NCI-H1092 treated with DMSO at 0.1 percent for 48 hours (cell line): ENCODE measurements at regions not wholly inside any gene's neighbourhood (a gene's known extent, or its start where the extent isn't known, plus 50 kb on each side); places are given as distances from the start of the nearest gene placed in this dataset.
"Not testable (repeated sequence)": the region's sequence is repeated elsewhere in the genome, so short reads cannot be mapped to it uniquely, and the experiment has no call there.

Experiments
- DNase-seq: peaks from one replicate; lab custom pipeline; 2025; lab: John Stamatoyannopoulos, UW

GRCh38 chr1:30569384-30569783 lies 154.0 kb downstream of the MATN1 start:
- DNase-seq, result no peak

GRCh38 chr1:30562559-30562958 lies 160.8 kb downstream of the MATN1 start:
- DNase-seq, result no peak

DNA sequence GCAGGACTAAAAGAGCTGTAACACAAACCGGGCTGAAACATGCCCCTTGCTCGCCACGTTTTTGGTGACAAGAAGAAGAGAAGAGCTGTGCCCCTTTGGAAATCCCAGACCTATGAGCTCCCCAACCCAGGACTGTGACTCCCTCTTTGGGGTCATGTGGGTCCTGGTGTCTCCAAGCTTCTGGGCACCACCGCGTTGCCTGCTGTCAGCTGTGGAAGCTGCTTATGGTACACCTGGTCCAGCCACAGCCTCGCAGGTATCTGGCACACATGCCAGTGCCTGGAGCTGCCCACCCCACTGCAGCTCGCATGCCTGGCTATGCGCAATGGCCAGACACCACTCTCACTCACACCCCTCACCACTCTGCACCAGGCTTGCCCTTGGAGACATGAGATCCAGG lies 171.8 kb downstream of the MATN1 start:
- no peak for DNase-seq

DNA sequence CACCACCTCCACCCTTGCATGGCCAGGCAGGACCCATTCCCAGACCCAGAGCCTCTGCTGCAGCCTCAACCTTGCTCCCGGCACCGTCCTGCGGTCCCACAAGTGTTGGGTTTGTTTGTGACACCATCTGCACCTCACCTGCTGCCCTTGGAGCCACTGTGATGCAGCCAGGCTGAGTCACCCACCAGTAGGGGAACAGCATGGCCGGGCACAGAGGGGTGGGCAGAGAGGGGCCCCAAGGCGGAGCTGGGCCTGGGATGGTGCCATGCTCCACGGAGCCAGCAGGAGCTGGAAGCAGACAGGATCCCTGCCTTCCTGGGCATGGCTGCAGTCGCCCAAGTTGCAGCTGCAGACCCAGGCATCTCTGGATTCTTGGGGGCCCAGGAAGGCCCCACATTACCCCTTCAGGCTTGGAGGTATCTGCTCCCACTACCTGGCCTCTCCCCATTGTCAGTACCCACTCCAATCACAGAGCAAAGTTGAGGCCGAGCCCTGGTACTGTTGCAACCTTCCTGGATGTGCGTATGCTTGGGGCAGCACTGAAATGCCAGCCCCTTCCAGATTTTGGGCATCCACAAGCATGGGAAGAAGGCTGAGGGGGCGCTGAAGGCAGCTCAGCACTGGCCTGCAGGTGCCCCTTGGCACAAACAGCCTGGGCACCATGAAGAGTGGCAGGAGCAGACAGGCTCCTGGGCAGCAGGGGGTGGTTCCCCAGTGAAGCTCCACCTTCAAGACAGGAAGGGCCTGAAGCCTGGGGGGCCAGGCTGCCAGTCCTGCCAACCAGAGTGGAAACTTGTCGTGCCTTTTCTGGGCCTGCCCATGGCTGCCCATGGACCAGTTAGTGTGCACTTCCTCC lies 172.8 kb downstream of the MATN1 start:
- DNase-seq, result no peak

GRCh38 chr1:30549872-30550271 lies 173.5 kb downstream of the MATN1 start:
- DNase-seq, result not testable (repeated sequence)

GRCh38 chr1:30548294-30548693 lies 175.1 kb downstream of the MATN1 start:
- DNase-seq, result no peak

- DNase-seq, result not testable (repeated sequence)
These were observed 176.1 kb downstream of the MATN1 start for GRCh38 chr1:30547326-30547725.

DNA sequence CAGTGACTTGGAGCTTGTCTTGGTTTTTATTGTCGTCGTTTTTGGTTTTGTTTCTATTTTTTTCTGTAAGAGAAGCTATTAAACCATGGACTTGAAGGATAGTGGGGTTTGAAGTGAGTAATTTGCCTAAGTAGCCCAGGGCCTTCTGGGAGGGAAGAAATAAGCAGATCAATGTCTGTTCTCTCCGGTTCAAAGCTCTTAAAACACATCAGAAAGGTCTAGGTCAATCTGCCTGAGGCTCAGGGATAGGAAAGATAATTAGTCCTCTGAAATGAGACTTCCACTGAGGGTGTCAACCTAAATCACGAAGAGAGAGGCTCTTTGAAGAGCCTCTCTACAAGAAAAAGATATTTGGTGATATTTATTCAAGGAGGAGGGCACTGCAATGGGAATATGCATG lies 178.0 kb downstream of the MATN1 start:
- DNase-seq, result no peak

DNA sequence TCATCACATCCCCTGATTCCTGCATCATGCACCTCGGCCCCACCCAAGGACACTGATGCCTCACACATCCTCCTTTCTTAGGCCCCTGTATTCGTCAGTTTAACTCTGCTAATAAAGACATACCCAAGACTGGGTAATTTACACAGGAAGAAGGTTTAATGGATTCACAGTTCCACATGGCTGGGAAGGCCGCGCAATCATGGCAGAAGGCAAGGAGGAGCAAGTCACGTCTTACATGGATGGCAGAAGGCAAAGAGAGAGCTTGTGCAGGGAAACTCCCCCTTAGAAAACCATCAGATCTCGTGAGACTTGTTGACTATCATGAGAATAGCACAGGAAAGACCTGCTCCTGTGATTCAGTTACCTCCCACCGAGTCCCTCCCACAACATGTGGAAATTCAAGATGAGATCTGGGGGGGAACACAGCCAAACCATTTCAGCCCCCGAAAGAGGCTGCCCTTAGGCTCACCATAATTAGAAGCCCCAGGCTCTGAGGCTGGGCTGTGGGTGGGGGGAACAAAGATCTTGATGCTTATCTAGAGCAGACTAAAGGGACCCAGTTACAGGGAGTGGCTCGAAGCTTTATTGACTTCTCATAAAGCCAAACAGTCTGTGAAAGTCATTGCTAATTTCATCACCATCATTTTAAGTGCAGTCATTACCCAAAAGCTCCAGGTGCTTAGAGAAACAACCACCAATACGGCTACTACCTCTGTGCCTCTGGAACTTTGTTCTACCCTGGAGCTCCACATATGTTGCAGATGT lies 181.5 kb downstream of the MATN1 start:
- DNase-seq, result no peak

GRCh38 chr1:30540611-30541192 lies 182.7 kb downstream of the MATN1 start:
- no peak for DNase-seq

GRCh38 chr1:30539884-30540283 lies 183.5 kb downstream of the MATN1 start:
- DNase-seq, result no peak

DNA sequence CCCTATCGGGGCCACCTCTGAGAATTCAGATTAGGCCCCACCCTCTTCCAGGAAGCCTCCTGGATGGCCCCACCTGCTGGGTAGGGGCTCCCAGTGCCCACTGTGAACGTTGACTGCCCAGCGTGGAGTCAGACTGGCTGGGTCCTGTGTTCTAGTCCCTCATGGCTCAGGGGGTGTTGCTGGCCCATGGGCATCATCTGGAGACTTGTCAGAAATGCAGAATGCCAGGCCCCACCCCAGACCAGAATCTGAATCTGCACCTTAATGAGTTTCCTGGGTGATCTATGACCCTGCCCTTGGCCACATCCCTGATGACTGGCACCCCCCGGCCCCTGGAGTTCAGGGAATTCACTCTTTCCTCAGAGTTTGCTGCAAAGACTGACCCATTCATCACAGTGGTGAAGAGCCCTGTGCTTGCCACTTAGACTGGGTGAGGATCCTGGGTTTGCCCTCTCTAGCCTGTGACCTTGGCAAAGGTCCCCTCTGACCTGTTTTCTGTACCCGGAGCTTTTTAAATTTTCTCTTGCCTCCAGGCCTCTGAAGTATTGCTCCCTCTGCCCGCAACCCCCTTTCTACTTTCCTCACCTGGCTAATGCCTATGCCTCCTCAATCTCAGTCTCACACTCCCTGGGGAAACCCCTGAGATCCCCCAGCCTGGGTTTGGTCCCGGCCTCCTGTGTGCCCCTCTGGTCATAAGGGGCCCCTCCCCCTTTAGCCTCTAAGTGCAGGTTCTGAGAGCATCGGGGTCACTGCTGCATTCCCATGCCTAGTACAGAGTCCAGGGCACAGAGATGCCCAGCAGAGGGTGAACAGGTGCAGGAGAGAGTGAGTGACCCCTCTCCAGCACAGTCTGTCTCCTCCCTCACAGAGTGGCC lies 184.2 kb downstream of the MATN1 start:
- no peak for DNase-seq

DNA sequence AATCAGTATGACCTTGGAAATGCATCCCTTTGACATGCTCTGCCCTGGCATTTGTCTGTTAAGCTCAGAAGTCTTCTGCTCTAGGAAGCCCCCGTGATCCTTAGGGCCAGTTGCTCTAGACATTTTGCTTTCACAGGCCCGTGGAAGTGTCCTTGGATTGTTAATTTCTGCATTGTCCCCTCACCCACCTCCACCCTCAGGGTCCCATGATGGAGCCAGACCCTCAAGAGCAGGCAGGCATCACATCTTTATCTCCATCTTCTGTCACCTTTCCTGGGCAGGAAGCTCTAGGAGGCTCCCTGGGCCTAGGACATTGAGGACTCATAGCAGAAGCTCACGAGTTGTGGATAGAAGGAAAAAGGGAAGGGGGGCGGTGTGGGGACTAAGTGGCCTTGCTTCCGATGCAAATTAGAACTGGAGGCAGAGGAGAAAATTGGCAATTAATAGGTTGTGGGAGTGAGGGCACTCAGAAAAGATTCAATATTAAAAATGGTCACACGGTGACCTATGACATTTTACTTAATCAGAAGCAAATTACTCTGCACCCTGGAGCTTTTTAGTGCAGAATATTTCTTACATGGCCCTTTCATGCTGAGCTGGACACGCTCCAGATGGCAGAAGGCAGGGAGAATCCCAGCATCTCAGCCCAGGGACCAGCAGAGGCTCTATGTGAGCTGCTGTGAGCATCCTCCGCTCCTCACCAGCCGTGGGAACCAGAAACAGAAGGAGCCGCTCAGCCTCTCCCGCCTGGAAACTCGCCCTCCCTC lies 185.0 kb downstream of the MATN1 start:
- DNase-seq, result no peak

- DNase-seq, result no peak
These were observed 186.1 kb downstream of the MATN1 start for GRCh38 chr1:30537279-30537678.

GRCh38 chr1:30536530-30536929 lies 186.9 kb downstream of the MATN1 start:
- no peak for DNase-seq

DNA sequence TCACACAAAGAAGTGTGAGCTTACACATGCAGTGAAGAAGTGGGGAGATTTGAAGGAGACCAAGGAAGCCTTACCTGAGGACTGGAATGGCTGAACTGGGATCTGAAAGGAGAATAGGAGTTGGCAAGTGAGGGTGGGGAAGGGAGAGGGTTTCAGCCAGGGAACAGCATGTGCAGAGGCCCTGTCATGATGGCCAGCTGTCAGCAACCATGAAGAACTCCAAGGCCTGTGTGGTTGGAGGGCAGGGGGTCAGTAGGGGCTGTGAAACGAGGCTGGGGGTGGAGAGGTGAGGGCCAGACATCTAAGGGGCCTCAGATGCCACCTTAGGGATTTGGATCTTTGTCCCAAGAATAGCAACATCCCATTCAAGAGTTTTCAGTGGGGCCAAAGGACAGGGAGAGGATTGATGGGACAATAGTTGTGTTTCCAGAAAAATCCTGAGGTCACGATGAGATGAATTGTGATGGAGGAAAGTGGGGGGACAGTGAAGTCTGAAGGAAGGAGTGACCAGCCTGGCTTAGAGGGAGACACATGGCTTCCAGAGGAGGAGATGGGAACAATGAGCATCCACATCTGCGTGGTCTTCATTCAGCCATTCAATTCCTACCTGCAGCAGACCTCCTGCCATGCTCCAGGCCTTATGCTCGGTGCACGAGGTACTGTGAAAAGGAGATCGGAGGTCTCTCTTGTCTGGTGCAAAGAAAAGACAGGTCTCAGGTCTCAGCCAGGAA lies 187.6 kb downstream of the MATN1 start:
- no peak for DNase-seq

DNA sequence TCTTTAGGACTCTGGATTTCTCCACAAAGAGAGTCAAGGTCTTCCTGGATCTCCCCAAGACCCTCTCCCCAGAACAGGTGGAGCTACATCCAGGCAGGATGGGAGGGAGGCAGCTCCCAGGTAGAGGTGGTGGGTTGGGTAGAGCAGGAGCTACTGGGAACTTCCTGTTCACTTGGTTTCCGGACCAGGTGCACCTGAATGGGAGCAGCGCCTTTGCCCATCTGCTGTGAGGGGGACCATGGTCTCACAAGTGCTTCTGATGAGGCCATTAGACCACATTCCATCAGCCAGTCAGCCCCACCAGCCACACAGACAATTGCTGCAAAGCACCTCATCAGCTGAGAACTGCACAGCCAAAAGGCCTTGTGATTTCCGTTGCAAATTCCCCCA lies 188.8 kb downstream of the MATN1 start:
- DNase-seq, result no peak

DNA sequence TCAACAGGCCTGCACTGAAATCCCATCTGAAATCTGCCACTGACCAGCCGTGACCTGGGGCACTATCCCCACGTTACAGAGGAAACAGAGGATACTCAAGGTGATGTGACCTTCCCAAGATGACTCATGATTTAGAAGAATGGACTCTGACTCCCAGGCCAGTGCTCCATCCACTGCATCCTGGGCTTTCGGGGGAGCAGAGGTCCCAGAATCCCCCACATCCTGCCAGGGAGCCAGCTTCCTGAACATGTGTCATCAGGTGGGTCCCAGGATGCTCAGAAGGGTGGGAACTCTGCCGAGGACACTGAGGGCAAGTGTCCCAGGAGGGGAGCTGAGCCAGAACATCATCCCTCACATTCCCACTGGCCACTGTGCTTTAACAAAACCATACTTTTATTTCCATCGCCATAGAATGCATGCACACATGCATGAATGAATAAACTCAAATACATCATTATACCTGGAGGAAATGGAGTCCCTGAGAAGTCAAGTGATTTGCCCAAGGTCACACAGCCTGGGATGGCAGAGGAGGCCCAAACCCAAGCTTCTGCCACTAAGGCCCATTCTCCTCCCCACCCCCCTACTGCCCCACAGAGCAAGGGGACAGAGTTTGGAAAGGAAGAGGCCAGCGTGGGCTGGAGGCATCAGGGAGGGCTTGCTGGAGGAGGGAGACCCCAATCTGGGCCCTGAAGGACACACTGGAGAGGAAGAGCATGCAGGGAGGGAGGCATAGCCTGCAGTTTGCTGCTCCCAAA lies 189.4 kb downstream of the MATN1 start:
- DNase-seq, result no peak

- no peak for DNase-seq
These were observed 190.2 kb downstream of the MATN1 start for GRCh38 chr1:30533141-30533540.

DNA sequence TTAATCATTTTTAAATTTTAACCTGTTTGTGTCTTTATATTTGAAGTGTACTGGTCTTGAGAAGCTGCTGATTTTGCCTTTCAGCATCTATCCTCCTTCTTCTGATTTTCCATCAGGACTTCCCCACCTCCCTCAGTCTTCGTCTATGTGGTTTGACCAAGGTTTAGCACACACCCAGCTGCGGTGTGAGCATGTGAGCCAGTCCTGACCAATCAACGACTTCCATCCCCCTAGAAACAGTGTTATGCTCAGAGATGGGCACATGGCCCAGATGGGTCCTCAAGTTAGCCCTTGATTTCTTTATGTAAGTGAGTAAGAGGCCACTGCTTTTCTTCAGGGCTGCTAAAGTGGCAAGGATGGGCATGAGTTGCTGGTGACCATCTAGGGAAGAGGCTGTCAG lies 190.8 kb downstream of the MATN1 start:
- DNase-seq, result no peak
